HG02759 (cell line): ENCODE measurements at regions not wholly inside any gene's neighbourhood (a gene's known extent, or its start where the extent isn't known, plus 50 kb on each side); places are given as distances from the start of the nearest gene placed in this dataset.

Source experiments
- ATAC-seq: cut with Tn5 transposase; IDR thresholded peaks from one replicate; pipeline ENCODE4 v1.9.1; 2021; ENCODE audit warnings: mild to moderate bottlenecking, moderate library complexity; ENCODE audit not compliant: unreplicated experiment

DNA sequence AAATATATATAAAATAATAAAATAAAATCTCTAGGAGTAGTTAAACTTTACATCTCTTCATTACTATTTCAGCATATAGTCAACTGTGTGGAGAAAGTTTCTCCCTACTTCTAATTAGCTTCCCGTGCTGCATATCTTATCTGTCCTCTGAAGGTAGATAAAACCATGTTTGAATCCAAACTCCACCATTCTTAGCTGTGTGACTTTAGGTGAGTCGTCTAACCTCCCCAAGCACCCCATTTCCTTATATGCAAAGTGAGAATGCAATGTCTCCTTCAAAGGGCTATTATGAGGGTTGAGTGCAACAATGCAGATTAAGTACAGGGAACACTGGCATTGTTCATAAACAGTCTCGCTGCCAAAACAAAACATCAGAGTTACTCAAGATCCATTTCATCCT is 80.8 kb upstream of the DRD2 start:
- ATAC-seq: no peak

DNA sequence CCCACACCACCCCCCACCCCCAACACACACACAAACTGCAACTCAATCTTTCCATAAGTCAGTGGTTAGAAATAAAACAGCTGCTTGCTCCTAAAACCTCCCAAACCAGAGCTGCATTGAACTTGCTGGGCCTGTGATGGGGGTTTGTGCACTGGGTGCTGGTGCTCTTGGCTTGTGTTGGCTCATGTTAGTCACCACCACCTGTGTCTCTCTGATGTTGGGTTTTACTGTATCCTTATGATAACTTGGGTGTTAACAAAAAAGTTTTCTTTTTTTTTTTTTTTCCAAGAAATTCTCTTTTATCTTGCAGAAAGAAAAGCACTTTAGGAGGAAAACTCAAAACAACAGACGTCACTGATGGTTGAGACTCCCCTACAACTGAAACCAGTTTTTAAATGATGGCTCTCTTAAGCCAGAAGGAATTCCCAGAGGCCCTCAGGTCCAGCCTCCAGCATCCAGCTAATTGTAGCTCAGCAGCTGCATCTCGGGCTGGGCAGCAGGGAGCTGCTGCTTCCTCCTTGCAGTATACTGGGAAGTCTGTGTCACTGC is 79.9 kb upstream of the DRD2 start:
- no peak for ATAC-seq

DNA sequence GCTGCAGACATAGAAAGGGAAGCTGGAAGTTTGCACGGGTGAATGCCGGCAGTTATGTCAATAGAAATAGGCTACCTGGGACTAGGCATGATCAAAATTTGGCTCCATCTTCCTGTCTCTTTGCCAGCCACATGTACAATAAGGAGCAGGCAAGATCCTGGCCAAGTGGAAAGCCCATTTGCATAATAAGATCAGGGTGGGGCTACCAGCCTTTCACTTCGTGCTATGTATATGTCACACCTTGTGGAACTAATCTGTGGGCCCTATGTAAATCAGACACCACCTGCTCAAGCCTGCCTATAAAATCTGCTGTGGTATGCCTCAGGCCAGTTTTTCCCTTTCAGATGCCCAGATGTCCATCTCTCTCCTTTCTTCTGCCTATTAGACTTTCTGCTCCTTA is 79.3 kb upstream of the DRD2 start:
- no peak for ATAC-seq

DNA sequence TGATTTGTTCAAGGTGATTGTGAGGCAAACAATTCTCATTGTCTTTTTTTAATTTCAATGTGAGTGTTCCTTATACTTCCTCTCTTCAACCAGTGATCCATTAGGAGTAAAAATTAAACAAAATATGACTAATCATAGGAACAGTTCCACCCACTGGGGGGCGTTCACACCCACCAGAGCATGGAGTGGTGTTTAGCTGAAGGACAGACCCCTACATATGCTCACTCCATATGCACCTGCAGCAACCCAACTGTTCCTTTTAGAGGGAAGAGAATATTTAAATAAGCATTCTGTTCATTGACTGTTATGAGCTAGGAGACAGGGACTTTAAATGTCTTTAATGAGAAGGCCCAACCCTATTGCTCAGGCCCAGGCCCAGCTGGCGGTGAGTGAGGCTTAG is 78.7 kb upstream of the DRD2 start:
- ATAC-seq: no peak

DNA sequence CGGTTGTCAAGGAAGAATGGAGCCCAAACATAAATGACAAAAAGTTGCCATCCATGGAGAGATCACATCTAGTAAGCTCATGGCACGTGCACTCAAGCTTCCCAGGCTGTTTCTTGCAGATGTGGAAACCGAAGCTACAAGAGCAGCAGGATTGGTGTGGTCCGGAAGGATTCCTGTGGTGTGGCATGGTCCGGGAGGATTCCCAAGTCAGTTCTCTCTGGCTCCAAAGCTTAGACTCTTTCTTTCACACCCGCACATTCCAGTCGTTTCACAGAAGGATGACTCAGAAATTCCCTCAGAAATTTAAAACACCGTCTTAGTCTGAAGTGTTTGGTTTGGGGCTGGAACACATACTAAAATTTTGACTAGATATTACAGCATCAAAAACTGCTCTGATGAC is 78.0 kb upstream of the DRD2 start:
- ATAC-seq: no peak

DNA sequence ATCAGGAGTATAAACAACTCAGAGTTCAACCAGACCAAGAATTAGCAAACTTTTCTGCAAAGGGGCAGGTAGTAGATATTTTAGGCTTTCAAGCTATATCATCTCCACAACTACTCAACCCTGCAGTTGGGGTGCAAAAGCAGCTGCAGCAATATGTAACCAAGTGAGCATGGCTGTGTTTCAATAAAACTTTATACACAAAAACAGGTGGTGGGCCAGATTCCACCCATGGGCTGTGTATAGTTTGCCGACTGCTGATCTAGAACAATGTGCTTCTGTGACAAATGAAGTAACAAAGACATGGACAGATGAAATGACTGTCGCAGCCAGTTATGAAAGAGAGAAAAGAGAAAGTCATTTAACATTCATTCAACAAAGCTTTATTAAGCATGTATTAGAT is 77.1 kb upstream of the DRD2 start:
- ATAC-seq: no peak

DNA sequence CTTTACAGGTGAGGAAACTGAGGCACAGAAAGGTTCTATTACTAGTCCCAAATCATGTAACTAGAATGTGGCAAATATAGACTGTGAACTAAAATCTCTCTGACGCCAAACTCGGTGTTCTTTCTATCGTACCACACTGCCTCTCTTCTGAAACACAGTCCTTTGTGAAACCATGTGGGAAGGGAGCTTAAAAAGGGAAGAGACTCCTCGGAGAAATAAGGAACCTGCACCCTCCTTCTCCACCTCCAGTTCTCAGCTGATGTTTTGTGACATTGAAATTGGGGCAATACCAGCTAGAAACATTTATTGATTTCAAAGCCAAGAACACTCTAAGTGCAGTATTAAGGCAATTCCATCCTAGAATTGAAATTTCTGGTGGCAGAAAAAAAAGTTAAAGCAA is 76.4 kb upstream of the DRD2 start:
- ATAC-seq: no peak

DNA sequence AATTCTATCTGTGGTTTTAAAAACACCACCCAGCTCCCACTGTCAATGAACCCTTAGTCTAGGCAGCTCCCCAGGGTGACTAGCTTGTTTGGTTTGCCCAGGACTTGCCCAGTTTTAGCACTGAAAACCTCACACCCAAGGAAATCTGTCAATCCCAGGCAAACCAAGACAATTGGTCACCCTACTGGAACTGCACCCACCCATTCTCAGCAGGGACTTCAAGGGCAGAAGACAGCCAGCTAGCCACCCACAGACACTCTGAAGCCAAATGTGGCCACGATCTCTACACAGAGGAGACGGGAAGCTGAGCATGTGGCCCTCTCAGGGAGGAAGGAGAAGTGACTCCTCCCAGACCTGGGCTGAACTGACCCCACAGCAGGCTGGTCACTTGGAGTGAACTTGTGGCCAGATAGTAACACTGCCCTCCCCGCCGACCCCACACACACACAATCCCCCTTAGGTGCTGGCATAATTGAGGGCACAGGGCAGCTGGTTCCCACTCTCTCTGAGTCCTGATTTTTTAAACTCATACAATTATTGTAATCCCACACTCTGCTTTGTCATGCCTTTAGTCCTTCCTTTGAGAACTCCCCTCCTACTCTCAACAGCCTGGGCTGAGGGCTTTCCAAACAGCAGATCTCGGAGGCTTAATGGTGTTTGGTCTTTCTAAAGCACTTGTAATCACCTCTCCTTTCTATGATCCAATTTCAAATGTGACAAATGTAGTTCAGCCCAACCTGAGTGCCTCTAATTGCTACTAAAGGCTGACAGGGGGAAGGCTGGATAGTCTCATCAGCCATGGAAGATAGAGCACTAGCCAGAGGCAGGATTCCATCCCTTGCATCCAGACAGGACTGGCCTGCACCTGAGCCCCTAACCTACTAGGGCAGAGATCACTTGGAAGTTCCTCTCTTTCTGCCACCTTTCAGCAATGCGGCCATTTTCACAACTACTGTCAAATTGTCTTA is 74.7 kb upstream of the DRD2 start:
- ATAC-seq: no peak

DNA sequence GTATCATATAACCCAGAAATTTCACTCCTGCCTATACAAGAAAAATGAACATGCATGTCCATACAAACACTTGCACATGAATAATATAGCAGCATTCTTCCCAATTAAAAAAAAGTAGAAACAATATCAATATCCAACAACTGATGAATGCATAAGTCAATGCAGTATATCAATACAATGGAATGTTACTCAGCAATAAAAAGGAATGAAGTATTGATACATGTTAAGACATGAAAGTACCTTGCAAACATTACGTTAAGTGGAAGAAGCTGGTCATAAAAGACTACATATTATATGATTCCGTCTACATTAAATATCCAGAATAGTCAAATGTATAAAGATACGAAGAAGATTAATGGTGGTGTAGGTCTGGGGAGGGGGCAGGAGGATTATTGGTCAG is 73.9 kb upstream of the DRD2 start:
- ATAC-seq: no peak

DNA sequence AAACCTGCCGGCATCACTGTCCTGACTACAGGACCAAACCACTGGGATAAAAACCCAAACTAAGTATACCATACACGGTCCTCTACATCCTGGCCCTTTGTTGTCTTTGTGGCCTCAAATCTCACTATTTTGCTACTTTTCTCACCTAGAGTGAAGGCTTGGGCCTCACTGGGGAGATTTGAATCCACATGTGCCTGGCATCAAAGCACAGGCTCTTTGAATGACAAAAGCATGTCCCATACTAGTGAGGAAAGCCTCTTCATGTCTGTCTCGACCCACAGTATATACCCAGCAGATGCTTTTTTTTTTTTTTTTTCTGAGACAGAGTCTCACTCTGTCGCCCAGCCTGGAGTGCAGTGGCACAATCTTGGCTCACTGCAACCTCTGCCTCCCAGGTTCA is 72.5 kb upstream of the DRD2 start:
- ATAC-seq: no peak

DNA sequence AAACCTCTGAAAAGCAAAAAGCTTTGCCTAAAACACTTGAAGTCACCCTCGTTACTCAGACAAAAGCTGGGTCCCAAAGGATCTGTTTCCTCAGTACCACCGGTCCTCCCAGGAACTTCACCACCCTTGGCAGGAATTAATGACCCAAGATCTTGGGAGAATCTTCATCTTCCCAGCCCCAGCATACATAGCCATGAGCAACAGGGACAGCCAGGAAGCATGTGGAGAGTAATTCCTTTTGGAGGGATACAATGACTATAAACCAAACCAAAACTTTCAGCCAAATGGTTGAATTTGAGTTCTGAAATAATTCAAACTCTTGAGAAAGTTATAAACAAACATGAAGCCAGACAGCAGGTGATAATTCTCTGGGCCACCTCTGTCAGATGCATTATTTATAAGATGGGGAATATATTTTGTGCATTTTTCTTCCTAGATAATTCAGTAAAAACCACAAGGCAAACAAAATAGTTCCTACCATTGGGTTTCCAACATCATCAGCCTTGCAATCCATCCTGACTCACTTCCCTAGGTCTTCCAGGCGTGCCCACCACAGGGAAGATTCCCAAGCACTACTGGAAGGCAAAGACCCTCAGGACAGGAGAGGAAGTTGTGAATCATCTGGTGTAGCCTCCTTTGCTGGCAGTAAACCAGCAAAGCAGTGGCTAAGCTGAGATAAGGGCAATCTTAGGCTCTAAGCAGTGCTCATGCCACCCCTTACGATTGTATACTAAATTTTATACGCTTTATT is 71.7 kb upstream of the DRD2 start:
- ATAC-seq: no peak

DNA sequence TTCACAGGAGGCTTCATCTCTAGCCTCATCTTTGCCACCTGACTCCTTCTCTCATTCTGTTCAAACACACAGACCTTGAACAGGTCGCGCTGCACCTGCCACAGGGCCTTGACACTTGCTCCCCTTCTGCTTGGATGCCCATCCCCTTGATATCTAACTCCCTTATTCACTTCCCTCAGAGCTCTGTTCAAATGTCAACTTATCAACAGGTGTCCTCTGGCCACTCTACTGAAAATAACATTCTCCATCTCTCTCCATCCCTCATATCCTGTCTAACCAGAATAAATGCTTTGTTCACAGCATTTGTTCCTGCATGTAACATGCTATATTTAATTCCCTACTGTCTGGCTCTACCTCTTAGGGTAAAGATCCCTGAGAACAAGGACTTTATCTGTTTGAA is 67.2 kb upstream of the DRD2 start:
- no peak for ATAC-seq

DNA sequence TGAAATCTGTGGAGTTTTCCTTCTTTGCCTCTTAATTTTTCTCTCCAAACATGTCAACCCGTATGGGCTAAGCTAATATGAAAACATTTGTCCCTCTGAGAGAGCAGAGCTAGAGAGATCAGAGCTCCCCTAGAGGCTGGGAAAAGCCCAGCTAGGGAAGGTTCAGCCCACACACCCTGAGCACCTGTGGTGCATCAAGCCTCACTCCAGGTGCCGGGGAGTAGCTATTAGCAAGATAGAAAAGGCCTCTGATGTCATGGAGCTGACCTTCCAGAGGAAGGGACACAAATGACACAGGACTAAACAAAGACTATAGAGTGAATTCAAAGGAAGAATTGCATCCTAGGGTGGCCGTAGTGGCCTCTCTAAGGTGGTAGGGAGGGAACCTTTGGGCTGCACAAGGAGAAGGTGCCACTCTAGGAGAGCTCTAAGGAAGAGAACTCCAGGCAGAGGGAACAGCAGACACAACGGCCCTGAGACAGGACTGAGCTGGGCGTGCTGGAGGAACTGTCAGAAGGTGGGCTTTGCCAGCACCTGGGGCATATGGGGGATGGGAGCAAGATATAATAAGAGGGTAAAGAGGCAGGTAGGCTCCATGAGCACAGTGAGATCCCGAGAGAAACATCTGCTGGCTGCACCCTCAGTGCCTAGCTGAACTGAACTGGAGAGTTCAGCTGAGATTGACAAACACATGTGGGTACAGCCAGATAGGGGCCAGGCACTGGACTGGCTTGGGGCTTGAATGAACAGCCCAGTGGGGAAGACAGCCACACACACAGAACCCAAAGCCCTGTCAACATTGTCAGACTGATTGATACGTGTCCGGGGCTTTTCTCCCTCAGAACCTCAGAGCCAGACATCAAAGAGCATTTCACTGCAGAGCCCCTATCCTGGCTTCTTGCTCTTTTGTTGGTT is 65.5 kb upstream of the DRD2 start:
- no peak for ATAC-seq

DNA sequence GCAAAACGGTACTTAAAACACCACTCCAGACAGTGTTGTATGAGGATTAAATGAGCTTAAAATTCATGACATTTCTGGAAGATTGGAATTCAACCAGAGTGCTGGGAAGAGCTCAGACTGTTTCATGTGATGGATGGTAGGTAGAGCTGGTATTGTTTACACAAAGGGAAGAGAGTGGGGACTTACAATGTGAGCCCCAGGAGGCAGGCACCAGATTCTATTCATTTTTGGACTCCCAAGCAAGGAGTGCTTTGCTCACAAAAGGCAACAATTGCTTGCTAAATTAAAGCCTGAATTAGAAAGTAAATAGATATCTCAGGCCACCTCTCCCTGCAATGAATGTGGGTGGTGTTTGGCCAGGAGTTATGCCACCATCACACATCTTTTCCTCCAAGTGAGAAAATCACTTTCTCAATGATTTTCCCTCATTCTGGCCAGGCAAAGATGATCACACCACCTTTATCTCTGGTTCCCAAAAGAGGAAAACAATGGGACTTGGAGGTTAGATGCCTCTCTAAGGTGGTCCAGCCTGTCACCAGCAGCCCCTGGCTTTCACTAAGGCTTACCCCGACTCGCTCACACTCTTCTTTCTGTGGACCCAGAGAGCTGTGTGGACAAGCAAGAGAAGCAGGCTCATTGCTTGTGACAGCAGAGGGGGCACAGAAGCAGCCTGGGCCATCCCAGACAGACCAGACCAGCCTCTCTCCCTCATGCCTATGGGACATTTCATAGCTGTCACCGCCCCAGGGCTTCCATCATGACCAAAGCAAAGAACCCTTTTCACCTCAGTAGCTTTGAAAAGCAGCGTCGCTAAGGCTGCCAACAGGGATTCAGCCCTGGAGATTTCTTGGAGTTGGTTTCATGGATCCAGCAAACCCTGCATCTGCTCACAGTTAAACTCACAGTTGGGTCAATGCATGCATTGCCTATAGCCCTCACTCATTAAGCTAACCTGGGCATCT is 63.5 kb upstream of the DRD2 start:
- ATAC-seq: no peak

DNA sequence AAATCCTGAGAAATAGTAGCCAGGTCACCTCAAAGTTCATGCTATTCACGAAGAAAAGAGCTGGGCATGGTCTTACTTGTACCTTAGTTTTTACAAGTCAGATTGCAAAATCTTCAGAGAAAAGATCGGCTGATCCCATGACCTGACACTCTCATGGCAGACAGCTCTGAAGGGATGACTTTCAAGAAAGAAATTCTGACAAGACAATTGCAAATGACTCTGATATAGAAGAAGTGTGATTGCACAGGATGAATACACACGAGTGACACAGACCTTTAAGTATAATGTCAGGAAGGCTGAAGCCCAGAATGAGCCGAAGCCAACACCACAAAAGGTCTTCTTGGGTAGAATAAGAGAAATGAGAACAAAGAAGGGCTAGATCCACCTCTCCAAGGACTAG is 59.4 kb upstream of the DRD2 start:
- ATAC-seq: no peak

DNA sequence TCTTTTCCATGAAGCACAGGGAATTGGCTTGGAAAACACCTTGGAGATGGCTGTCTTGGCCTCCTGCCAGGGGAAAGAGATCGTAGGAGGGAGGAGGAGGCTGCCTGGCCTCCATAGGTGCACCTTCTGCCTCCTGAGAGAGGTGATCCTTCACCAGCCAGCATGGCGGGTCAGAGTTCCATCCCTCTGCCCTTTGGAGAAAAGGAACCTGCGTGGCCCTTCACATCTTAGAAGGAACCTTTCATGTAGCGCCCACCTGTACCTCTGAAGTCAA is 58.2 kb upstream of the DRD2 start:
- no peak for ATAC-seq

DNA sequence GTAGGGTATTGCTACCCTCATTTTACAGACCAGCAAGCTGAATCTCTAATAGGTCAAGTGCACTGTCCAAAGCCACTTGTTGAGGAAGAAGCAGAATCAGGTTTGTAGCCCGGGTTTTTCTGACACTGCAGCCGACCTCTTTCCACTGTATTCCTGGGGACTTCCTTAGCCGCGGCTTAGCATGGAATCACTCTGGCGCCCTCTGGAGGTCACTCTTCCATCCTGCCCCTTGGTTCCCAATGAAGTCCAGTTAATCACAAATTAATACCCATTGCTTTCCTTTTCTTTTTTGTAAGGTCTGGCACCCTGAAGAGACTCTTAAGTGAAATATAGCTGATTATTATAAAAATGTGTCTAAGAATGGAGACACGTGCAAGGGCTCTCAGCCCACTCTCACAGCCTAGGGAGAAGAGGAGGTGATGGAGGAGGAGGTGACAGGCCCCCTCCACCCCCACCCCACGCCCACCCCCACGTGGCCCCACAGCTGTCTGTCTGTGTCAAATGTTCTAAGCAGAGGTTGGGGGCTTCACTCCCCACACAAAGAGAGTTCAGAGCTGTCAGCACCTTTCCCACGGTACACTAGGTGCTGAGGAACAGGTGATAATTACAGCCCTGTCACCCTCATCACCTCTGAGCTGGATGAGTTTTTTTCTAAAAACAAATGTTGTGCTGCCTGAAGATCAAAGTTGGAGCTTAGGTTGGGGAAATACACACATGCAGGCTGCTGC is 57.7 kb upstream of the DRD2 start:
- no peak for ATAC-seq

DNA sequence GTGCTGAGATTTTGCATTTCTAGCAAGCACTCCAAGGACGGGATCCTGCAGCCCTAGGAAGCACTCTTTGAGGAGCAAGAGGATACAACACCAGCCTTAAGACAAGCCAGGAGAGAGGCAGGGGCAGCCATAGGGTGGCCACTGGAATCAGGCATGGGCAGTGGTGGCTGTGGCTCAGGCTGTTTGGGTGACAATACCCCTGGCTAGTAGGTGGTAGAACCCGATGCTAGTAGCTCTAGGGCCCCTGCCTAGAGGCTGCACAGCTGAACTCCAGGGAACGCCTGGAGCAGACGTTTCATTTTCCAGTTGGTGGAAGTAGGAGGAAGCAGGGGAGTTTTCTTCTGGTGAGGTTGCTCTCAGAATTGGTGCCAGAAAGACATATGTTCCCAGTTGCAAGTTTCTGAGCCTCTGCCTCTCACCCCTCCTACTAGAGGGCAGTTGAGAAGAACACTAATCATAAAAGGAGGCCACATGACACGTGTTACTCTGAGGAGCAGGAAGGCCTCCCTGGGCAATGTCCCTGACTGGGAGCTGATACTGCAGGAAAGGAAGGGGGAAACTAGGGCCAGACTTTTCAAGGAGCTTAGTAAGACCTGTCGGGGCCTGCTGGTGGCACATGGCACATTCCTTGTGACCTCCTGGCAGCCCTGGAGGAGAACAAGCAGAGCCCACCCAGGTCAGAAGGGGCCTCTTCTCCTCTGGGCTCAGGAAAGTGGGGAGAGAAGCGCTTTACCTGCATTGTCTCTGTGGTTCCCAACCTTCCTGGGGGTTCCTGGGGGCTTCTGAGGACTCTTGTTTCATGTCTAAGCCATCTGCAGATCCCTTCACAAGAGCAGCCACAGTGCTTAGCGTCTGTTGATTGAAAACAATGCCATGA is 56.6 kb upstream of the DRD2 start:
- ATAC-seq: no peak
